ENCODE measurements at regions not wholly inside any gene's neighbourhood (a gene's known extent, or its start where the extent isn't known, plus 50 kb on each side); places are given as distances from the start of the nearest gene placed in this dataset.

DNA sequence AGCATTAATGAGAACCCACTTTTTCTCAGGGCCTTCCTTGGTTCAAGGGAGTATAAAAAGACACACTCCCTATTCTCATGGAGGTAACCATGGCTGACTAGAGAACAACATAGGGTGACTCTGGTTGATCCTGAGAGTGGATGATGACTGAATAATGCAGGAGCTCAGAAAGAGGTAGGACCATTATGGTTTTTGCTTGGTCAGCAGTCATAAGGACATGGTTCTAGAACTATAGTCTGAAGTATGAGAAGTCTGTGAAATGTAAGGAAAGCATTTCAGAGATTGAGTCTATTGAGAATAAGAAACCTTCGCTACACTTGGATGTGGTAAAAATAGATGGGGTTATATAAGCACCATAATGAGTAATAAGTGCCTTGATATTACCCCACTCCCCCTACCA lies 184.1 kb upstream of the GPR149 start:
- no peak overlapping the region for H3K4me3 ChIP-seq (ENCODE audit: low read depth, low read length)
- POLR2A ChIA-PET = no interaction called here
- no peaks in the 10 kb centered on the region for H3K27me3 ChIP-seq (ENCODE audit: control insufficient read depth, insufficient read depth, low read length)
- TF ChIP-seq CTCF (IDR thresholded peaks at IDR 0.05; ENCODE audit: insufficient read depth, low read depth, low read length) = no peak
- CTCF ChIA-PET = no interaction called here
- no peaks in the 10 kb centered on the region for H3K36me3 ChIP-seq (ENCODE audit: control insufficient read depth, insufficient read depth, low read length)
- DNase-seq (ENCODE audit: low read depth) = no peak

DNA sequence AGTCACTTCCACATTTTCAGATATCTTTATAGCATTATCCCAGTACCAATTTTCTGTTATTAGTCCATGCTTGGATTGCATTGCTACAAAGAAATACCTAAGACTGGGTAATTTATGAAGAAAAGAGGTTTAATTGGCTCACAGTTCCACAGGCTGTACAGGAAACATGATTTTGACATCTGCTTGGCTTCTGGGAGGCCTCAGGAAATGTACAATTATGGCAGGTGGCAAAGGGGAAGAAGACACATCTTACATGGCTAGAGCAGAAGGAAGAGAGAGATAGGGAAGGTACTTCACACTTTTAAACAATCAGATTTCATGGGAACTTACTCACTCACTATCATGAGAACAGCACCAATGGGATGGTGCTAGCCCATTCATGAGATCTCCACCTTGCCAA lies 172.3 kb upstream of the GPR149 start:
- ChIA-PET CTCF (no interaction called here), POLR2A (no interaction called here)
- Histone ChIP-seq H3K4me3 (ENCODE audit: low read depth, low read length) (no peak overlapping the region), H3K36me3 (ENCODE audit: control insufficient read depth, insufficient read depth, low read length) (no peaks in the 10 kb centered on the region), H3K27me3 (ENCODE audit: control insufficient read depth, insufficient read depth, low read length) (no peaks in the 10 kb centered on the region)
- no peak for DNase-seq (ENCODE audit: low read depth)
- TF ChIP-seq CTCF (IDR thresholded peaks at IDR 0.05; ENCODE audit: insufficient read depth, low read depth, low read length) = no peak

DNA sequence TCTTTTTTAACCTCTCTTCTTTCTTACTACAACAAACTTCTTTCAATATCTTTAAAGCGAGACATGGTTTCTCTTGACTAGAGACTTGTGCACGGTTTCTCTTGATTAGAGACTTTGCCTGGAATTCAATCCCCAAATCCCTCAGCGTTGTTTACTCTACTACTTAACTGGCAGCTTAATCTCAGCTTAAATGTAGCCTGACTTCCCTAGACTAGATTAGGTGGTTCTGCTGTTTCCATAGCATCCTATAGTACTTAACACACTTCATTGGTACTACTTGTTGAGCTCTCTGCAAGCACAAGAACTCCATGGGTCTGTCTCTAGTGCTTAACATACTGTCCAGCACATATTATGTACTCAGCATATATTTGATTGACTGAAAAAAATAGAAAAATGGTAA lies 168.2 kb upstream of the GPR149 start:
- H3K4me3 ChIP-seq (ENCODE audit: low read depth, low read length) = no peak overlapping the region
- TF ChIP-seq CTCF (IDR thresholded peaks at IDR 0.05; ENCODE audit: insufficient read depth, low read depth, low read length) = no peak
- POLR2A ChIA-PET = no interaction called here
- H3K36me3 ChIP-seq (ENCODE audit: control insufficient read depth, insufficient read depth, low read length) = no peaks in the 10 kb centered on the region
- H3K27me3 ChIP-seq (ENCODE audit: control insufficient read depth, insufficient read depth, low read length) = no peaks in the 10 kb centered on the region
- no peak for DNase-seq (ENCODE audit: low read depth)
- CTCF ChIA-PET = no interaction called here

GRCh38 chr3:154590675-154591384 lies 160.8 kb upstream of the GPR149 start:
- ChIA-PET CTCF (no interaction called here), POLR2A (no interaction called here)
- DNase-seq (ENCODE audit: low read depth) = no peak
- TF ChIP-seq CTCF (IDR thresholded peaks at IDR 0.05; ENCODE audit: insufficient read depth, low read depth, low read length) = no peak
- Histone ChIP-seq H3K27me3 (ENCODE audit: control insufficient read depth, insufficient read depth, low read length) (no peaks in the 10 kb centered on the region), H3K4me3 (ENCODE audit: low read depth, low read length) (no peak overlapping the region), H3K36me3 (ENCODE audit: control insufficient read depth, insufficient read depth, low read length) (no peaks in the 10 kb centered on the region)

- no peak for TF ChIP-seq CTCF (IDR thresholded peaks at IDR 0.05; ENCODE audit: insufficient read depth, low read depth, low read length)
- no peak for DNase-seq (ENCODE audit: low read depth)
- no peaks in the 10 kb centered on the region for H3K27me3 ChIP-seq (ENCODE audit: control insufficient read depth, insufficient read depth, low read length)
- CTCF ChIA-PET = interaction anchor here (1.3 kb wide), 1 partner anchor 45 kb away, joined by 4 read pairs; no protein-coding TSS in a partner anchor
- no peak overlapping the region for H3K4me3 ChIP-seq (ENCODE audit: low read depth, low read length)
- no peaks in the 10 kb centered on the region for H3K36me3 ChIP-seq (ENCODE audit: control insufficient read depth, insufficient read depth, low read length)
- POLR2A ChIA-PET = no interaction called here
Observed at GRCh38 chr3:154588831-154589230, 158.8 kb upstream of the GPR149 start.

Measured in BJ (cell line).